ENCODE measurements at regions not wholly inside any gene's neighbourhood (a gene's known extent, or its start where the extent isn't known, plus 50 kb on each side); places are given as distances from the start of the nearest gene placed in this dataset.

GRCh38 chr11:104795501-104796213, 102.6 kb downstream of the CASP12 start:
- no peak for DNase-seq (ENCODE audit: low read depth)
- no peak overlapping the region for H3K4me3 ChIP-seq (ENCODE audit: low read depth, low read length)
- no peak for TF ChIP-seq CTCF (IDR thresholded peaks at IDR 0.05; ENCODE audit: insufficient read depth, low read depth, low read length)

- no peak for DNase-seq (ENCODE audit: low read depth)
- TF ChIP-seq CTCF (IDR thresholded peaks at IDR 0.05; ENCODE audit: insufficient read depth, low read depth, low read length) = no peak
- H3K4me3 ChIP-seq (ENCODE audit: low read depth, low read length) = no peak overlapping the region
Measured at GRCh38 chr11:104792861-104793260, 105.4 kb downstream of the CASP12 start.

- no peak for TF ChIP-seq CTCF (IDR thresholded peaks at IDR 0.05; ENCODE audit: insufficient read depth, low read depth, low read length)
Measured at GRCh38 chr11:104791896-104792295, 106.4 kb downstream of the CASP12 start.

GRCh38 chr11:104784684-104785460, 113.4 kb downstream of the CASP12 start:
- no peak for TF ChIP-seq CTCF (IDR thresholded peaks at IDR 0.05; ENCODE audit: insufficient read depth, low read depth, low read length)
- DNase-seq (ENCODE audit: low read depth) = no peak
- H3K4me3 ChIP-seq (ENCODE audit: low read depth, low read length) = no peak overlapping the region

More at GRCh38 chr11:104791896-104792295, 106.4 kb downstream of the CASP12 start:
- DNase-seq (ENCODE audit: low read depth) = no peak
- no peak overlapping the region for H3K4me3 ChIP-seq (ENCODE audit: low read depth, low read length)

DNA sequence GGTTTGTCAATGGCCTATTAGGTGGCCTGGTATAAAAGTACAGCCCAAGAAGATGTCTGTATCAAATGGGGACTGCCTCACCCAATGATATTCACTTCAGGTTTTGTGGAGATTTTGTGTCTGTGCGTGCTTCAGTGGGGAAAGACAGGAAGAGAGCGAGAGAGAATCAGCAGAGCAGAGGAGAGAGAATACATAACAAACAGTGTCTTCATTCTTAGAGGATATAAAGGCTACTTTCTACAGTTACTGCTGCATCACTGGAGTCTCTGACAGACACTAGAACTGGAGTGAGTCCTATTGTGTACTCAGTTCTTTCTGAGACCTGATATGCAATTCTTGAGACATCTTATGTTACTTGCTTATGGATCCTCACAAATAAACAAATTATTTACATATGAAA, 115.0 kb downstream of the CASP12 start:
- no peak for DNase-seq (ENCODE audit: low read depth)
- no peak for TF ChIP-seq CTCF (IDR thresholded peaks at IDR 0.05; ENCODE audit: insufficient read depth, low read depth, low read length)
- H3K4me3 ChIP-seq (ENCODE audit: low read depth, low read length) = no peak overlapping the region

- no peak for TF ChIP-seq CTCF (IDR thresholded peaks at IDR 0.05; ENCODE audit: insufficient read depth, low read depth, low read length)
- DNase-seq (ENCODE audit: low read depth) = no peak
- no peak overlapping the region for H3K4me3 ChIP-seq (ENCODE audit: low read depth, low read length)
Measured at GRCh38 chr11:104782377-104782754, 115.9 kb downstream of the CASP12 start.

Data from fibroblast of villous mesenchyme (primary cell).